SK-N-SH (cell line): ENCODE measurements at regions not wholly inside any gene's neighbourhood (a gene's known extent, or its start where the extent isn't known, plus 50 kb on each side); places are given as distances from the start of the nearest gene placed in this dataset.

ENCODE experiments used
- CTCF ChIA-PET: fragments of 300-600, 350-600 bp; formaldehyde crosslinking; extraction: SDS; loops from one replicate; lab custom pipeline; 2021; lab: Yijun Ruan, JAX
- POLR2A ChIA-PET: fragments of 350-600 bp; sonication (Branson Sonifier 250); formaldehyde crosslinking; extraction: SDS; loops from one replicate; lab custom pipeline; 2020; ENCODE audit warnings: antibody characterized with exemption, inconsistent platforms; lab: Yijun Ruan, JAX
- DNase-seq: peaks from one replicate; pipeline ENCODE4 v3.0.0; 2012
- H2AFZ ChIP-seq: fragments of 200-600 bp; sonication (generic); 2 replicates; pipeline ENCODE4 v1.8.1; 2016; ENCODE audit warnings: antibody characterized with exemption, mild to moderate bottlenecking, low read depth
- H3F3A ChIP-seq: fragments of 200-600 bp; sonication (generic); replicated peaks from 2 replicates; pipeline ENCODE3; 2016; ENCODE audit warnings: antibody characterized with exemption, mild to moderate bottlenecking; ENCODE audit not compliant: insufficient read depth
- H3K27ac ChIP-seq, 2 experiments: fragments of 200-500 bp in 1 of 2; fragments of 200-600 bp in 1 of 2; sonication (Bioruptor generic) in 1 of 2; sonication (generic), shearing (Covaris generic) in 1 of 2; 2 replicates each; pipeline versions ENCODE4 v1.5.1 to v1.6.1; 2014 to 2016; ENCODE audit warnings: low read depth in 2 of 2, inconsistent platforms in 1 of 2, low read length in 1 of 2, mild to moderate bottlenecking in 1 of 2, mixed read lengths in 1 of 2
- H3K27me3 ChIP-seq: fragments of 200-600 bp; sonication (generic), shearing (Covaris generic); 2 replicates; pipeline ENCODE4 v1.6.1; 2016; ENCODE audit warnings: mixed run types; ENCODE audit not compliant: insufficient read depth
- H3K36me3 ChIP-seq, 2 experiments: fragments of 200-500 bp in 1 of 2; fragments of 200-600 bp in 1 of 2; sonication (Bioruptor generic) in 1 of 2; sonication (generic) in 1 of 2; replicated peaks in 1 of 2; 2 replicates each; pipeline versions ENCODE3 to v1.5.1; 2014 to 2016; ENCODE audit warnings: low read length in 1 of 2, mild to moderate bottlenecking in 1 of 2; ENCODE audit not compliant: insufficient read depth in 2 of 2, control insufficient read depth in 1 of 2
- H3K4me1 ChIP-seq, 2 experiments: fragments of 200-500 bp in 1 of 2; fragments of 200-600 bp in 1 of 2; sonication (Bioruptor generic) in 1 of 2; sonication (generic), shearing (Covaris generic) in 1 of 2; 2 replicates each; pipeline versions ENCODE4 v1.5.1 to v1.6.1; 2014 to 2016; ENCODE audit warnings: low read depth in 1 of 2, low read length in 1 of 2, mixed run types in 1 of 2; ENCODE audit not compliant: insufficient read depth in 2 of 2, control insufficient read depth in 1 of 2
- H3K4me2 ChIP-seq: fragments of 200-600 bp; sonication (generic), shearing (Covaris generic); 2 replicates; pipeline ENCODE4 v1.6.1; 2017; ENCODE audit warnings: mixed run types
- H3K4me3 ChIP-seq, 2 experiments: fragments of 200-500 bp in 1 of 2; fragments of 200-600 bp in 1 of 2; sonication (Bioruptor generic) in 1 of 2; sonication (generic), shearing (Covaris generic) in 1 of 2; 2 replicates each; pipeline versions ENCODE4 v1.5.1 to v1.8.1; 2014 to 2016; ENCODE audit warnings: low read depth in 2 of 2, inconsistent platforms in 1 of 2, low read length in 1 of 2, mild to moderate bottlenecking in 1 of 2, mixed read lengths in 1 of 2, moderate library complexity in 1 of 2
- H3K79me2 ChIP-seq: fragments of 200-600 bp; sonication (generic); 2 replicates; pipeline ENCODE4 v1.8.1; 2017; ENCODE audit warnings: mild to moderate bottlenecking; ENCODE audit not compliant: insufficient read depth
- H3K9ac ChIP-seq: fragments of 200-600 bp; sonication (generic); 2 replicates; pipeline ENCODE4 v1.6.1; 2017; ENCODE audit warnings: mixed run types
- H3K9me2 ChIP-seq: fragments of 200-600 bp; sonication (generic); 2 replicates; pipeline ENCODE4 v1.6.1; 2017; ENCODE audit warnings: mixed run types
- H3K9me3 ChIP-seq: fragments of 200-600 bp; sonication (generic); 2 replicates; pipeline ENCODE4 v1.6.1; 2017; ENCODE audit warnings: mixed run types, mild to moderate bottlenecking, moderate library complexity
- H4K20me1 ChIP-seq: fragments of 200-600 bp; sonication (generic); 2 replicates; pipeline ENCODE4 v1.6.1; 2017; ENCODE audit warnings: mild to moderate bottlenecking, mixed run types; ENCODE audit not compliant: insufficient read depth
- ELF1 ChIP-seq: IDR thresholded peaks from 2 replicates; pipeline ENCODE4 v1.4.0; 2012
- EP300 ChIP-seq, 2 experiments: IDR thresholded peaks; 2 replicates each; pipeline versions ENCODE4 v1.4.0 to v1.6.1; 2012; ENCODE audit warnings: borderline replicate concordance in 1 of 2, low read depth in 1 of 2, low read length in 1 of 2
- FOXJ3 ChIP-seq: sonication (generic); formaldehyde crosslinking; IDR thresholded peaks from 2 replicates; pipeline ENCODE4 v1.5.1; 2020; ENCODE audit warnings: mild to moderate bottlenecking, missing genetic modification reagents
- FOXM1 ChIP-seq: IDR thresholded peaks from 2 replicates; pipeline ENCODE4 v1.4.0; 2012; ENCODE audit warnings: low read depth, mild to moderate bottlenecking
- JUND ChIP-seq: IDR thresholded peaks from 2 replicates; pipeline ENCODE4 v1.4.0; 2012
- MEF2A ChIP-seq: IDR thresholded peaks from 2 replicates; pipeline ENCODE4 v1.4.0; 2012; ENCODE audit warnings: low read depth, borderline replicate concordance
- MXI1 ChIP-seq: IDR thresholded peaks from 2 replicates; pipeline ENCODE4 v1.6.1; 2012; ENCODE audit warnings: mild to moderate bottlenecking, low read depth, low read length, improper control_type of control experiment
- NFIC ChIP-seq: IDR thresholded peaks from 2 replicates; pipeline ENCODE4 v1.4.0; 2012; ENCODE audit warnings: borderline replicate concordance
- NRF1 ChIP-seq: IDR thresholded peaks from 2 replicates; pipeline ENCODE4 v1.6.1; 2012; ENCODE audit warnings: low read depth, mild to moderate bottlenecking, low read length
- POLR2AphosphoS5 ChIP-seq: IDR thresholded peaks from 2 replicates; pipeline ENCODE4 v1.6.1; 2012; ENCODE audit warnings: low read depth, low read length
- RAD21 ChIP-seq: IDR thresholded peaks from 2 replicates; pipeline ENCODE4 v1.6.1; 2012; ENCODE audit warnings: mild to moderate bottlenecking, low read length
- RXRA ChIP-seq: IDR thresholded peaks from 2 replicates; pipeline ENCODE4 v1.4.0; 2012; ENCODE audit warnings: low read depth, mild to moderate bottlenecking, borderline replicate concordance
- SMC3 ChIP-seq: IDR thresholded peaks from 2 replicates; pipeline ENCODE4 v1.6.1; 2012; ENCODE audit warnings: low read depth, low read length, improper control_type of control experiment
- TCF12 ChIP-seq: IDR thresholded peaks from 2 replicates; pipeline ENCODE4 v1.4.0; 2012
- TEAD4 ChIP-seq: IDR thresholded peaks from 2 replicates; pipeline ENCODE4 v1.4.0; 2012; ENCODE audit warnings: mild to moderate bottlenecking, borderline replicate concordance; ENCODE audit not compliant: insufficient read depth
- WGBS: methylation state at CpG from one replicate; pipeline ENCODE4 v1.1.6; 2017; ENCODE audit warnings: low lambda C conversion rate; 5-methylcytosine and 5-hydroxymethylcytosine counted together
- TF ChIP-seq, protein P1 (sequence below): IDR thresholded peaks from 2 replicates; pipeline ENCODE4 v1.6.1; 2012; ENCODE audit warnings: mild to moderate bottlenecking, low read depth, low read length, moderate library complexity
- TF ChIP-seq, protein P2 (sequence below): IDR thresholded peaks from 2 replicates; pipeline ENCODE4 v1.4.0; 2012; ENCODE audit warnings: low read depth
- TF ChIP-seq, protein P3 (sequence below): fragments of 200-600 bp; sonication (generic); IDR thresholded peaks from 2 replicates; pipeline ENCODE4 v1.6.1; 2017; ENCODE audit warnings: antibody characterized with exemption, mild to moderate bottlenecking, moderate library complexity
- TF ChIP-seq, protein P4 (sequence below): IDR thresholded peaks from 2 replicates; pipeline ENCODE4 v1.4.0; 2012; ENCODE audit warnings: low read depth, borderline replicate concordance

DNA sequence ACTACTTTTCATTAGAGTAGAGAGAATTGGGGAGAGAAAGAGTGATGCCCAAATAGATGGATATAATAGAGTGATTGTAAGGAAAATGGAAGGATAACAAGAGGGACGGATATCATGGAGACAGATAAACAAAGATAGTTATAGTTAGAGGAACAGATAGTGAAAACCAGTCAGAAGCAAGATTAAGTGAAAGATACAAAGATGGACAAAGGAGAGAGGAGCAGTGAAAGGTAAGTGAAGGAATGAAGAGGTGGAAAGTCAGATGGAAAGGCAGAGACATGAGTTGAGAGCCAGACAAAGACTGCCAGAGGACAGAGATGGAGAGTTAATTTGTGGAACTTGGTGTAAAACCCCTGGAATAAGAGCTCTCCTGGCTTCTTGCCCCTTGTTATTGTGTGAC, 59.2 kb upstream of the CISTR start:
- TF ChIP-seq SMC3 (no peak), TCF12 (no peak), EP300 (IDR thresholded peaks at IDR 0.05; ENCODE audit: borderline replicate concordance in 1 of 2, low read depth in 1 of 2, low read length in 1 of 2) (no peak), MEF2A (no peak), RXRA (no peak), POLR2AphosphoS5 (no peak)
- TF ChIP-seq, protein P1, sequence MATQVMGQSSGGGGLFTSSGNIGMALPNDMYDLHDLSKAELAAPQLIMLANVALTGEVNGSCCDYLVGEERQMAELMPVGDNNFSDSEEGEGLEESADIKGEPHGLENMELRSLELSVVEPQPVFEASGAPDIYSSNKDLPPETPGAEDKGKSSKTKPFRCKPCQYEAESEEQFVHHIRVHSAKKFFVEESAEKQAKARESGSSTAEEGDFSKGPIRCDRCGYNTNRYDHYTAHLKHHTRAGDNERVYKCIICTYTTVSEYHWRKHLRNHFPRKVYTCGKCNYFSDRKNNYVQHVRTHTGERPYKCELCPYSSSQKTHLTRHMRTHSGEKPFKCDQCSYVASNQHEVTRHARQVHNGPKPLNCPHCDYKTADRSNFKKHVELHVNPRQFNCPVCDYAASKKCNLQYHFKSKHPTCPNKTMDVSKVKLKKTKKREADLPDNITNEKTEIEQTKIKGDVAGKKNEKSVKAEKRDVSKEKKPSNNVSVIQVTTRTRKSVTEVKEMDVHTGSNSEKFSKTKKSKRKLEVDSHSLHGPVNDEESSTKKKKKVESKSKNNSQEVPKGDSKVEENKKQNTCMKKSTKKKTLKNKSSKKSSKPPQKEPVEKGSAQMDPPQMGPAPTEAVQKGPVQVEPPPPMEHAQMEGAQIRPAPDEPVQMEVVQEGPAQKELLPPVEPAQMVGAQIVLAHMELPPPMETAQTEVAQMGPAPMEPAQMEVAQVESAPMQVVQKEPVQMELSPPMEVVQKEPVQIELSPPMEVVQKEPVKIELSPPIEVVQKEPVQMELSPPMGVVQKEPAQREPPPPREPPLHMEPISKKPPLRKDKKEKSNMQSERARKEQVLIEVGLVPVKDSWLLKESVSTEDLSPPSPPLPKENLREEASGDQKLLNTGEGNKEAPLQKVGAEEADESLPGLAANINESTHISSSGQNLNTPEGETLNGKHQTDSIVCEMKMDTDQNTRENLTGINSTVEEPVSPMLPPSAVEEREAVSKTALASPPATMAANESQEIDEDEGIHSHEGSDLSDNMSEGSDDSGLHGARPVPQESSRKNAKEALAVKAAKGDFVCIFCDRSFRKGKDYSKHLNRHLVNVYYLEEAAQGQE, result no peak
- TF ChIP-seq, protein P2, sequence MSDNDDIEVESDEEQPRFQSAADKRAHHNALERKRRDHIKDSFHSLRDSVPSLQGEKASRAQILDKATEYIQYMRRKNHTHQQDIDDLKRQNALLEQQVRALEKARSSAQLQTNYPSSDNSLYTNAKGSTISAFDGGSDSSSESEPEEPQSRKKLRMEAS, result no peak
- TF ChIP-seq, protein P3, sequence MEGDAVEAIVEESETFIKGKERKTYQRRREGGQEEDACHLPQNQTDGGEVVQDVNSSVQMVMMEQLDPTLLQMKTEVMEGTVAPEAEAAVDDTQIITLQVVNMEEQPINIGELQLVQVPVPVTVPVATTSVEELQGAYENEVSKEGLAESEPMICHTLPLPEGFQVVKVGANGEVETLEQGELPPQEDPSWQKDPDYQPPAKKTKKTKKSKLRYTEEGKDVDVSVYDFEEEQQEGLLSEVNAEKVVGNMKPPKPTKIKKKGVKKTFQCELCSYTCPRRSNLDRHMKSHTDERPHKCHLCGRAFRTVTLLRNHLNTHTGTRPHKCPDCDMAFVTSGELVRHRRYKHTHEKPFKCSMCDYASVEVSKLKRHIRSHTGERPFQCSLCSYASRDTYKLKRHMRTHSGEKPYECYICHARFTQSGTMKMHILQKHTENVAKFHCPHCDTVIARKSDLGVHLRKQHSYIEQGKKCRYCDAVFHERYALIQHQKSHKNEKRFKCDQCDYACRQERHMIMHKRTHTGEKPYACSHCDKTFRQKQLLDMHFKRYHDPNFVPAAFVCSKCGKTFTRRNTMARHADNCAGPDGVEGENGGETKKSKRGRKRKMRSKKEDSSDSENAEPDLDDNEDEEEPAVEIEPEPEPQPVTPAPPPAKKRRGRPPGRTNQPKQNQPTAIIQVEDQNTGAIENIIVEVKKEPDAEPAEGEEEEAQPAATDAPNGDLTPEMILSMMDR, result no peak
- Histone ChIP-seq H3K9ac (no peak overlapping the region), H3K27me3 (peaks cover 43% of the 10 kb centered on the region; the same call in 1 of the 2 replicates), H3K27ac (no peak overlapping the region), H3K36me3 (no peaks in the 10 kb centered on the region), H3K9me3 (no peaks in the 10 kb centered on the region), H3K4me3 (no peak overlapping the region), H3F3A (no peaks in the 10 kb centered on the region), H2AFZ (no peak overlapping the region), H3K4me1 (no peaks in the 10 kb centered on the region), H3K4me2 (no peak overlapping the region), H4K20me1 (no peaks in the 10 kb centered on the region), H3K9me2 (no peaks in the 10 kb centered on the region), H3K79me2 (no peaks in the 10 kb centered on the region)
- CTCF ChIA-PET, result interaction anchor here (1.4 kb wide), 1 partner anchor 64 kb away, joined by 4 read pairs; no protein-coding TSS in a partner anchor
- POLR2A ChIA-PET, result no interaction called here
- DNase-seq, result no peak
- 7% methylated on average over 1 of the region's 1 CpG for WGBS

DNA sequence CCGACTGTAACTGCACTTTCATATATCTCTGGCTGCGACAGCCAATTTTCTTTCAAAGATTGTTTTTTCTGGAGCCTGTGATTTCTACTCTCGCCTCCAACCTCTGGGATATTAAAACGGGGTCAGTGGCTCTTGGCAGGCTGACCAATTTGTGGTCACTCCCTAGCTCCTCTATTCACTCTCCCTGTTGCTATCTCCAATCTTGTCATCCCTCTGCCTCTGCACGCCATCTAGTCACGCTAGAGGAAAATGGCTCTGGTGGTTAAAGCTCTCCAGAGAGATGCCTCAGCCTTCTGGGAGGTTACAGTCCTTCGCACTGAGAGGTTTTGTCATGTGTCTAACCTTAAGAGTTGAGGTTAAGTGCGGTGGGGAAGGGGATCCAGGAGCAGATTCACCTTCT, 59.8 kb upstream of the CISTR start:
- WGBS, result 19% methylated on average over 8 of the region's 8 CpGs
- Histone ChIP-seq H2AFZ (no peak overlapping the region), H3K79me2 (no peaks in the 10 kb centered on the region), H4K20me1 (no peaks in the 10 kb centered on the region), H3K9me2 (no peaks in the 10 kb centered on the region), H3K27me3 (peaks cover 39% of the 10 kb centered on the region; the same call in 1 of the 2 replicates), H3K9me3 (no peaks in the 10 kb centered on the region), H3K27ac (no peak overlapping the region), H3K9ac (no peak overlapping the region), H3K4me2 (no peak overlapping the region), H3F3A (no peaks in the 10 kb centered on the region), H3K4me1 (no peaks in the 10 kb centered on the region), H3K36me3 (no peaks in the 10 kb centered on the region), H3K4me3 (no peak overlapping the region)
- POLR2A ChIA-PET, result no interaction called here
- no peak for DNase-seq
- no peak for TF ChIP-seq MXI1
- no peak for TF ChIP-seq FOXM1
- TF ChIP-seq RAD21, result no peak
- TF ChIP-seq TEAD4, result no peak
- no peak for TF ChIP-seq JUND
- no peak for TF ChIP-seq NFIC
- TF ChIP-seq NRF1, result no peak
- TF ChIP-seq FOXJ3, result no peak
- TF ChIP-seq, protein P2, result no peak
- no peak for TF ChIP-seq ELF1
- TF ChIP-seq RXRA, result no peak
- TF ChIP-seq, protein P4, sequence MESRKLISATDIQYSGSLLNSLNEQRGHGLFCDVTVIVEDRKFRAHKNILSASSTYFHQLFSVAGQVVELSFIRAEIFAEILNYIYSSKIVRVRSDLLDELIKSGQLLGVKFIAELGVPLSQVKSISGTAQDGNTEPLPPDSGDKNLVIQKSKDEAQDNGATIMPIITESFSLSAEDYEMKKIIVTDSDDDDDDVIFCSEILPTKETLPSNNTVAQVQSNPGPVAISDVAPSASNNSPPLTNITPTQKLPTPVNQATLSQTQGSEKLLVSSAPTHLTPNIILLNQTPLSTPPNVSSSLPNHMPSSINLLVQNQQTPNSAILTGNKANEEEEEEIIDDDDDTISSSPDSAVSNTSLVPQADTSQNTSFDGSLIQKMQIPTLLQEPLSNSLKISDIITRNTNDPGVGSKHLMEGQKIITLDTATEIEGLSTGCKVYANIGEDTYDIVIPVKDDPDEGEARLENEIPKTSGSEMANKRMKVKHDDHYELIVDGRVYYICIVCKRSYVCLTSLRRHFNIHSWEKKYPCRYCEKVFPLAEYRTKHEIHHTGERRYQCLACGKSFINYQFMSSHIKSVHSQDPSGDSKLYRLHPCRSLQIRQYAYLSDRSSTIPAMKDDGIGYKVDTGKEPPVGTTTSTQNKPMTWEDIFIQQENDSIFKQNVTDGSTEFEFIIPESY, result no peak
- TF ChIP-seq MEF2A, result no peak
- TF ChIP-seq SMC3, result no peak
- CTCF ChIA-PET, result no interaction called here
